ENCODE measurements at regions not wholly inside any gene's neighbourhood (a gene's known extent, or its start where the extent isn't known, plus 50 kb on each side); places are given as distances from the start of the nearest gene placed in this dataset.

DNA sequence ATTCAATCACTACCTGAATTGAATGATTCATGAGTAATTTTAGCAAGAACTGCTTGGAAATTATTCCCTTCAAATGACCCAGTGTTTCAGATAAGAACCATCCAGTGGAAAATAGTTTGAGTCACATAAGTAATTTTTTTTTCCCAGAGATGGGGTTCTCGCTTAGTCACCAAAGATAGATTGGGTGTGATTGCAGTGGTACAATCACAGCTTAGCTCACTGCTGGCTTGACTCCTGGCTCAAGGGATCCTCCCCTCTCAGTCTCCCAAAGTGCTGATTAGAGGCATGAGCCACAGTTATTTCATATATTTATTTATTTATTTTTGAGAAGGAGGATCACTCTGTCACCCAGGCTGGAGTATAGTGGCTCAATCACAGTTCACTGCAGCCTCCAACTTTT is 574.5 kb upstream of the ARRDC3 start:
- TF ChIP-seq MYC (IDR thresholded peaks at IDR 0.05; ENCODE audit: low read depth, low read length) (no peak), POLR2A (IDR thresholded peaks at IDR 0.05; ENCODE audit: extremely low read depth, insufficient read length) (no peak)
- TF ChIP-seq, protein P1, sequence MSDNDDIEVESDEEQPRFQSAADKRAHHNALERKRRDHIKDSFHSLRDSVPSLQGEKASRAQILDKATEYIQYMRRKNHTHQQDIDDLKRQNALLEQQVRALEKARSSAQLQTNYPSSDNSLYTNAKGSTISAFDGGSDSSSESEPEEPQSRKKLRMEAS (IDR thresholded peaks at IDR 0.05; ENCODE audit: low read depth, low read length) = no peak
- TF ChIP-seq, protein P2, sequence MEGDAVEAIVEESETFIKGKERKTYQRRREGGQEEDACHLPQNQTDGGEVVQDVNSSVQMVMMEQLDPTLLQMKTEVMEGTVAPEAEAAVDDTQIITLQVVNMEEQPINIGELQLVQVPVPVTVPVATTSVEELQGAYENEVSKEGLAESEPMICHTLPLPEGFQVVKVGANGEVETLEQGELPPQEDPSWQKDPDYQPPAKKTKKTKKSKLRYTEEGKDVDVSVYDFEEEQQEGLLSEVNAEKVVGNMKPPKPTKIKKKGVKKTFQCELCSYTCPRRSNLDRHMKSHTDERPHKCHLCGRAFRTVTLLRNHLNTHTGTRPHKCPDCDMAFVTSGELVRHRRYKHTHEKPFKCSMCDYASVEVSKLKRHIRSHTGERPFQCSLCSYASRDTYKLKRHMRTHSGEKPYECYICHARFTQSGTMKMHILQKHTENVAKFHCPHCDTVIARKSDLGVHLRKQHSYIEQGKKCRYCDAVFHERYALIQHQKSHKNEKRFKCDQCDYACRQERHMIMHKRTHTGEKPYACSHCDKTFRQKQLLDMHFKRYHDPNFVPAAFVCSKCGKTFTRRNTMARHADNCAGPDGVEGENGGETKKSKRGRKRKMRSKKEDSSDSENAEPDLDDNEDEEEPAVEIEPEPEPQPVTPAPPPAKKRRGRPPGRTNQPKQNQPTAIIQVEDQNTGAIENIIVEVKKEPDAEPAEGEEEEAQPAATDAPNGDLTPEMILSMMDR (IDR thresholded peaks at IDR 0.05; ENCODE audit: low read depth, low read length) = no peak
- no peak for DNase-seq (ENCODE audit: low read depth)
- no peak overlapping the region for H3K4me3 ChIP-seq (ENCODE audit: low read depth, low read length)

DNA sequence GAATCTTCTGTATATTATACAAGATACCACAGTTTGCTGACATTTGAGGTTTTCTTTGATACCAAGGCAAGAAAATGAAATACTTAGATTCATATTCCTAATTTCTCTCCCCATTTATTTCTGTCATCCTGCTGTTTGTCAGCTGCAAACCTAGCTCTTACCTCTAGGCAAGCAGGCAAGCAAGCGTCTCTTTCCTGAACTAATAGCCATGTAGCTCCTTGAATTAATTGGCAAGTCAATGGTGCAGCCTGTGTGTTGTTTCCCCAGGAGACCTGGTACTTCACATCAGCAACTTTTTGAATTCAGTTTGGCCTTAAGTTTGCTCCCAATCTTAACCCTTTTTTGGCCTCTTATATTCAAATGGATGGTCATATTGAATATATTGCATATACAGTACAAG is 573.6 kb upstream of the ARRDC3 start:
- TF ChIP-seq, protein P1 (IDR thresholded peaks at IDR 0.05; ENCODE audit: low read depth, low read length) = no peak
- TF ChIP-seq MYC (IDR thresholded peaks at IDR 0.05; ENCODE audit: low read depth, low read length) = no peak
- no peak for TF ChIP-seq POLR2A (IDR thresholded peaks at IDR 0.05; ENCODE audit: extremely low read depth, insufficient read length)
- TF ChIP-seq, protein P2 (IDR thresholded peaks at IDR 0.05; ENCODE audit: low read depth, low read length) = no peak
- H3K4me3 ChIP-seq (ENCODE audit: low read depth, low read length) = no peak overlapping the region
- no peak for DNase-seq (ENCODE audit: low read depth)

DNA sequence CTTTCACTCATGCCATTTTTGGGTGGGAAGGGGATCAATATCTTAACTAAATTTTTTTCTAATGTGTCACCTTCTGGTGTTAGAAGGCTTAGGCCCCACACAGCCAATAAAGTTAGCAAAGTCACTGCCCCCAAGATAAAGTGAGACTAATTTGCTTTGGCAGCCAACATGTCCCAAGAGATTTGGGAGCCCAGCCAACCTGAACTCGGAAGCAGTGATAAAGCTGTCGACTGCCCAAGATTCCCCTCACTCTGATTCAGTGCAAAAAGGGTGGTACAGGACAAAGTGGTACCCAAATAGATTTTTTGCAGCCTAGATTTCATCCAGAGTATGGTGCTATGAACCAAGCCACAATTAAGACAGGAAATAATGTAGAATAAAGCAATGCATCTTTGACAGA is 572.5 kb upstream of the ARRDC3 start:
- no peak for DNase-seq (ENCODE audit: low read depth)
- no peak overlapping the region for H3K4me3 ChIP-seq (ENCODE audit: low read depth, low read length)

DNA sequence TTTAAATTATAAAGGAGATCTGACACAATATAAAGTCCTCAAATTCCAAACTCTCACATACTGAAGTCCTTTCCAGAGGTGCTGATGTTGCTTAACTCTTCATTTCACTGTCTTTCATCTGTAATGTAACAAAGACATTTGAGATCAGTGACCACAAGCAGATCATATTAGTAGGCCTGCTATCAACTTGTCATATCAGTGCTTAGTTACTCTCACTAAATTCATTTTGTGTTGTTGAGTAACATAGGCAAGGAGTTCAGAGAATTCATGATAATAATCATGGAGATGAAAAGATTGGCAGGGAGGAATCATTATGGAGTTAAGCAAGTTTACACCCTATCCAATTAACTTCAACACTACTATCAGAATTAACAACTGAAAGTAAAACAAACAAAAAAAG is 571.0 kb upstream of the ARRDC3 start:
- no peak for DNase-seq (ENCODE audit: low read depth)
- H3K4me3 ChIP-seq (ENCODE audit: low read depth, low read length) = no peak overlapping the region
- TF ChIP-seq POLR2A (IDR thresholded peaks at IDR 0.05; ENCODE audit: extremely low read depth, insufficient read length) (no peak), MYC (IDR thresholded peaks at IDR 0.05; ENCODE audit: low read depth, low read length) (no peak)
- TF ChIP-seq, protein P2 (IDR thresholded peaks at IDR 0.05; ENCODE audit: low read depth, low read length) = no peak
- TF ChIP-seq, protein P1 (IDR thresholded peaks at IDR 0.05; ENCODE audit: low read depth, low read length) = no peak

More for the DNA sequence above, 572.5 kb upstream of the ARRDC3 start:
- TF ChIP-seq, protein P1 (IDR thresholded peaks at IDR 0.05; ENCODE audit: low read depth, low read length) = no peak
- TF ChIP-seq POLR2A (IDR thresholded peaks at IDR 0.05; ENCODE audit: extremely low read depth, insufficient read length) (no peak), MYC (IDR thresholded peaks at IDR 0.05; ENCODE audit: low read depth, low read length) (no peak)
- TF ChIP-seq, protein P2 (IDR thresholded peaks at IDR 0.05; ENCODE audit: low read depth, low read length) = no peak

DNA sequence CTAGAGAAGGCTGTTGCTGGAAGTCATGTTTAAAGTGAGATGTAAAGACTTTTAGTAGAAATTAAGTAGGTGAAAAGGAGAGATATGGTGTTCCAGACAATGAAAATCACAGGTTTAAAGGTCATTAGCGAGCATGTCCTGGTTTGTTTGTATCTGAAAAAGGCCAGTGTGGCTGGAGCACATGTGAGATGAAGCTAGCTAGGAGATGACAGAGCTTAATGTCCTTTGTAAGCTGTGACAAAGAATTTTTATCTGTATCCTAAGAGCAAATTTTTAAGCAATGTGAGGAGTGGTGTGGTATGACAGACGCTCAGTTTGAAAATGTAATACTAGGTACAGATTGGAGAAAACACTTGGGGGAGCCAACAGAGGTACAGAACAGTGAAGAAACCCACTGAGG is 567.2 kb upstream of the ARRDC3 start:
- TF ChIP-seq, protein P2 (IDR thresholded peaks at IDR 0.05; ENCODE audit: low read depth, low read length) = no peak
- TF ChIP-seq MYC (IDR thresholded peaks at IDR 0.05; ENCODE audit: low read depth, low read length) (no peak), POLR2A (IDR thresholded peaks at IDR 0.05; ENCODE audit: extremely low read depth, insufficient read length) (no peak)
- TF ChIP-seq, protein P1 (IDR thresholded peaks at IDR 0.05; ENCODE audit: low read depth, low read length) = no peak
- H3K4me3 ChIP-seq (ENCODE audit: low read depth, low read length) = no peak overlapping the region
- no peak for DNase-seq (ENCODE audit: low read depth)

DNA sequence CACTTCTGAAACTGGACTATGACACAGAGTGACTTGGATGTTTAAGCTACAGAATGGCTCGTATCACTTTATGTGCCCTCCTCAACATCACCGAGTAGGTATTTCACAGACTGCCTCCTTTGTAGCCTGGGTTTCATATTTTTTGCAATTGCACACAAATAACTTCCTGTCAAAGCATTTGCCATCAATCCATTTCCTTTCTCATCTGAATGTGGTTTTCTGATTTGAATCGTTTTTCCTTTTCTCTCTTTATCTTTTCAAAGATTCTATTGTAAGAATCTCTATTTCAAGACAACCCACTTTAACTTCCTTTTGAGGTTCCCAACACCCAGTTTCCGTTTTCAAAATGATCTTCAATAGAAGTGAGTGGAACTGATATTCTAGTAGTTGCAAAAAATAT is 563.8 kb upstream of the ARRDC3 start:
- TF ChIP-seq POLR2A (IDR thresholded peaks at IDR 0.05; ENCODE audit: extremely low read depth, insufficient read length) (no peak), MYC (IDR thresholded peaks at IDR 0.05; ENCODE audit: low read depth, low read length) (no peak)
- TF ChIP-seq, protein P2 (IDR thresholded peaks at IDR 0.05; ENCODE audit: low read depth, low read length) = no peak
- TF ChIP-seq, protein P1 (IDR thresholded peaks at IDR 0.05; ENCODE audit: low read depth, low read length) = no peak
- no peak for DNase-seq (ENCODE audit: low read depth)
- no peak overlapping the region for H3K4me3 ChIP-seq (ENCODE audit: low read depth, low read length)

Measured in NB4 (cell line).